ENCODE measurements at regions not wholly inside any gene's neighbourhood (a gene's known extent, or its start where the extent isn't known, plus 50 kb on each side); places are given as distances from the start of the nearest gene placed in this dataset.

DNA sequence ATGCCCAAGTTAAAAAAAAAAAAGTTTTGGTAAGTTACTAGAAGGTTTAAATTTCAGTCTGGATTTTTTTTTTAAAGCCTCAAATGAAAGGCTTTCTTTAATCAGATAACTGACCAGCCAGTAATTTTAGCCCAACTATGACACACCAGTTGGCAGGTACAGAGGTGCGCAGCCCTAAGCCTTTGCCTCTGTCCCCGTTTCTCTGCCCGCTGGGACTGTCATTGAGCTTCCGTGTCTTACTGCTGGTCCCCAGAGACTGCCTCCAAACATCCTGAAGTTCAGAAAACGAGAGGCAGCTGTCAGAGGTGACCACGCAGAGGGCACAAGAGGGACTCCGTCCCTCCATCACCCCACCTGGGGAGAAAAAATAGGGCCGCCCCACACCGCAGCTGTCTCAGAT is 118.2 kb downstream of the RPS12 start:
- TF ChIP-seq, protein P1, sequence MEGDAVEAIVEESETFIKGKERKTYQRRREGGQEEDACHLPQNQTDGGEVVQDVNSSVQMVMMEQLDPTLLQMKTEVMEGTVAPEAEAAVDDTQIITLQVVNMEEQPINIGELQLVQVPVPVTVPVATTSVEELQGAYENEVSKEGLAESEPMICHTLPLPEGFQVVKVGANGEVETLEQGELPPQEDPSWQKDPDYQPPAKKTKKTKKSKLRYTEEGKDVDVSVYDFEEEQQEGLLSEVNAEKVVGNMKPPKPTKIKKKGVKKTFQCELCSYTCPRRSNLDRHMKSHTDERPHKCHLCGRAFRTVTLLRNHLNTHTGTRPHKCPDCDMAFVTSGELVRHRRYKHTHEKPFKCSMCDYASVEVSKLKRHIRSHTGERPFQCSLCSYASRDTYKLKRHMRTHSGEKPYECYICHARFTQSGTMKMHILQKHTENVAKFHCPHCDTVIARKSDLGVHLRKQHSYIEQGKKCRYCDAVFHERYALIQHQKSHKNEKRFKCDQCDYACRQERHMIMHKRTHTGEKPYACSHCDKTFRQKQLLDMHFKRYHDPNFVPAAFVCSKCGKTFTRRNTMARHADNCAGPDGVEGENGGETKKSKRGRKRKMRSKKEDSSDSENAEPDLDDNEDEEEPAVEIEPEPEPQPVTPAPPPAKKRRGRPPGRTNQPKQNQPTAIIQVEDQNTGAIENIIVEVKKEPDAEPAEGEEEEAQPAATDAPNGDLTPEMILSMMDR (IDR thresholded peaks at IDR 0.05; ENCODE audit: low read length): no peak
- no peak for TF ChIP-seq EZH2 (IDR thresholded peaks at IDR 0.05; ENCODE audit: borderline replicate concordance, low read length)

Measured in OCI-LY1 (cell line).